ENCODE measurements at regions not wholly inside any gene's neighbourhood (a gene's known extent, or its start where the extent isn't known, plus 50 kb on each side); places are given as distances from the start of the nearest gene placed in this dataset.

GRCh38 chr3:162029736-162030135 is 533.1 kb downstream of the OTOL1 start:
- H3K9me3 ChIP-seq (ENCODE audit: low read length): 0 out of 2 replicates have a peak, but pooled peaks cover 6% of the 10 kb centered on the region
- FAIRE-seq: no peak
- BruUV-seq (replicated peaks): no TSS peak

More at GRCh38 chr3:162029736-162030135, 533.1 kb downstream of the OTOL1 start:
- CTCF ChIA-PET (ENCODE audit: low intra/inter-chr PET ratio, low total read pairs): no interaction called here
- Histone ChIP-seq H3K4me2 (ENCODE audit: low read depth, low read length) (no peak overlapping the region), H3K36me3 (replicated peaks in 1 of 2; ENCODE audit: control insufficient read depth in 1 of 2, insufficient read depth in 2 of 2, low read length in 2 of 2) (no peaks in the 10 kb centered on the region), H3K27me3 (ENCODE audit: control insufficient read depth in 1 of 2, insufficient read depth in 2 of 2, low read length in 2 of 2) (no peaks in the 10 kb centered on the region), H3K4me1 (ENCODE audit: insufficient read depth, low read length) (no peaks in the 10 kb centered on the region), H3K79me2 (ENCODE audit: insufficient read depth, low read length) (no peaks in the 10 kb centered on the region), H3K9ac (ENCODE audit: insufficient read depth, low read depth, low read length) (no peak overlapping the region), H2AFZ (ENCODE audit: low read length) (no peak overlapping the region), H4K20me1 (ENCODE audit: insufficient read depth, low read length) (no peaks in the 10 kb centered on the region), H3K27ac (ENCODE audit: extremely low read length, insufficient read depth, low read length) (no peak overlapping the region), H3K4me3 (replicated peaks in 1 of 3; ENCODE audit: insufficient read depth in 1 of 3, low read depth in 2 of 3, low read length in 3 of 3) (no peak overlapping the region)
- intact Hi-C loops (cut with micrococcal nuclease; ENCODE audit: unreplicated experiment) (no loop called here), in situ Hi-C loops (cut with HindIII; ENCODE audit: extremely low pct_ligation_motif_present, low pct_unique_long_range_greater_than_20kb) (no loop called here)
- 36% methylated on average over 3 of the region's 3 CpGs for WGBS (ENCODE audit: low lambda C conversion rate)
- TF ChIP-seq ARNT2 (CRISPR knock-in tag; IDR thresholded peaks at IDR 0.05; ENCODE audit: low read depth) (no peak), ZNF484 (CRISPR knock-in tag; IDR thresholded peaks at IDR 0.05; ENCODE audit: borderline replicate concordance, low read depth) (no peak), ZNF646 (CRISPR knock-in tag; IDR thresholded peaks at IDR 0.05) (no peak), ZNF121 (CRISPR knock-in tag; IDR thresholded peaks at IDR 0.05) (no peak), ZNF703 (CRISPR knock-in tag; IDR thresholded peaks at IDR 0.05; ENCODE audit: borderline replicate concordance) (no peak), SRF (IDR thresholded peaks at IDR 0.05; ENCODE audit: low read depth, low read length) (no peak), STAT6 (CRISPR knock-in tag; IDR thresholded peaks at IDR 0.05; ENCODE audit: borderline replicate concordance) (no peak), GLI4 (CRISPR knock-in tag; IDR thresholded peaks at IDR 0.05; ENCODE audit: borderline replicate concordance) (no peak), BRD4 (CRISPR knock-in tag; IDR thresholded peaks at IDR 0.05) (no peak)
- DNase-seq (ENCODE audit: low spot score) (no peak), ATAC-seq (no peak)
- POLR2A ChIA-PET: no interaction called here

Data from HepG2 (cell line).